ENCODE measurements at regions not wholly inside any gene's neighbourhood (a gene's known extent, or its start where the extent isn't known, plus 50 kb on each side); places are given as distances from the start of the nearest gene placed in this dataset.
"Not testable (repeated sequence)": the region's sequence is repeated elsewhere in the genome, so short reads cannot be mapped to it uniquely, and the experiment has no call there.

DNA sequence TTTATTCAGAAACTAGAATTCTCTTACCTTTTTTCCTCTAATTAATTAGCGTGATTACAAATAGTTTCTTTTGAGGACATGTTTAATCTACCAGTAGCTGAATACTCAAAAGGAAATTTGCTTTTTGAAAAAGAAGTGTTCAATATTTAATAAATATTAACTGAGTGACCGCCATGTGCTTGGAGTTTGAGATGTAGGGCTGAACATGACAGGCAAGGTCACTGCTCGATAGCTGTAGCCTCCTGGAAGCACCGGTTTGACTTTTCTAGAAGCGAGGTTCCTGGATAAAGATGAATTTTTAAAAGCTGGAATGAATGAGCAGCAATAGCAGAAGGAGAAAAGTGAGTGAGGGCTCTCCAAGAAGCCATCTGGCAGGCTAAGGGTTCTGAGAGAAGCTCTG lies 65.0 kb upstream of the PRSS12 start:
- TF ChIP-seq, protein P1, sequence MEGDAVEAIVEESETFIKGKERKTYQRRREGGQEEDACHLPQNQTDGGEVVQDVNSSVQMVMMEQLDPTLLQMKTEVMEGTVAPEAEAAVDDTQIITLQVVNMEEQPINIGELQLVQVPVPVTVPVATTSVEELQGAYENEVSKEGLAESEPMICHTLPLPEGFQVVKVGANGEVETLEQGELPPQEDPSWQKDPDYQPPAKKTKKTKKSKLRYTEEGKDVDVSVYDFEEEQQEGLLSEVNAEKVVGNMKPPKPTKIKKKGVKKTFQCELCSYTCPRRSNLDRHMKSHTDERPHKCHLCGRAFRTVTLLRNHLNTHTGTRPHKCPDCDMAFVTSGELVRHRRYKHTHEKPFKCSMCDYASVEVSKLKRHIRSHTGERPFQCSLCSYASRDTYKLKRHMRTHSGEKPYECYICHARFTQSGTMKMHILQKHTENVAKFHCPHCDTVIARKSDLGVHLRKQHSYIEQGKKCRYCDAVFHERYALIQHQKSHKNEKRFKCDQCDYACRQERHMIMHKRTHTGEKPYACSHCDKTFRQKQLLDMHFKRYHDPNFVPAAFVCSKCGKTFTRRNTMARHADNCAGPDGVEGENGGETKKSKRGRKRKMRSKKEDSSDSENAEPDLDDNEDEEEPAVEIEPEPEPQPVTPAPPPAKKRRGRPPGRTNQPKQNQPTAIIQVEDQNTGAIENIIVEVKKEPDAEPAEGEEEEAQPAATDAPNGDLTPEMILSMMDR (IDR thresholded peaks at IDR 0.05), result not testable (repeated sequence)
- not testable (repeated sequence) for TF ChIP-seq POLR2A (IDR thresholded peaks at IDR 0.05)
